BLaER1 (cell line): ENCODE measurements at regions not wholly inside any gene's neighbourhood (a gene's known extent, or its start where the extent isn't known, plus 50 kb on each side); places are given as distances from the start of the nearest gene placed in this dataset.
A peak's percentile ranks its signal among the peaks of the same experiment; 100 is the strongest.
"Not testable (repeated sequence)": the region's sequence is repeated elsewhere in the genome, so short reads cannot be mapped to it uniquely, and the experiment has no call there.

Experiments used
- H3K27ac ChIP-seq: shearing (Covaris generic); formaldehyde crosslinking; 2 replicates; pipeline ENCODE4 v1.8.1; 2022
- H3K27me3 ChIP-seq: shearing (Covaris generic); formaldehyde crosslinking; 2 replicates; pipeline ENCODE4 v1.8.1; 2022
- H3K36me3 ChIP-seq: shearing (Covaris generic); formaldehyde crosslinking; 2 replicates; pipeline ENCODE4 v1.8.1; 2022
- H3K4me1 ChIP-seq: shearing (Covaris generic); formaldehyde crosslinking; 2 replicates; pipeline ENCODE4 v1.8.1; 2022
- H3K4me2 ChIP-seq: shearing (Covaris generic); formaldehyde crosslinking; 2 replicates; pipeline ENCODE4 v1.8.1; 2022
- H3K4me3 ChIP-seq: shearing (Covaris generic); formaldehyde crosslinking; 2 replicates; pipeline ENCODE4 v1.8.1; 2022
- H3K9ac ChIP-seq: shearing (Covaris generic); formaldehyde crosslinking; 2 replicates; pipeline ENCODE4 v1.8.1; 2022
- H3K9me3 ChIP-seq: shearing (Covaris generic); formaldehyde crosslinking; 2 replicates; pipeline ENCODE4 v1.8.1; 2022
- H4K20me1 ChIP-seq: shearing (Covaris generic); formaldehyde crosslinking; 2 replicates; pipeline ENCODE4 v1.8.1; 2022
- Cebpa-rat ChIP-seq: shearing (Covaris generic); IDR thresholded peaks from 2 replicates; pipeline ENCODE4 v1.8.1; 2022

DNA sequence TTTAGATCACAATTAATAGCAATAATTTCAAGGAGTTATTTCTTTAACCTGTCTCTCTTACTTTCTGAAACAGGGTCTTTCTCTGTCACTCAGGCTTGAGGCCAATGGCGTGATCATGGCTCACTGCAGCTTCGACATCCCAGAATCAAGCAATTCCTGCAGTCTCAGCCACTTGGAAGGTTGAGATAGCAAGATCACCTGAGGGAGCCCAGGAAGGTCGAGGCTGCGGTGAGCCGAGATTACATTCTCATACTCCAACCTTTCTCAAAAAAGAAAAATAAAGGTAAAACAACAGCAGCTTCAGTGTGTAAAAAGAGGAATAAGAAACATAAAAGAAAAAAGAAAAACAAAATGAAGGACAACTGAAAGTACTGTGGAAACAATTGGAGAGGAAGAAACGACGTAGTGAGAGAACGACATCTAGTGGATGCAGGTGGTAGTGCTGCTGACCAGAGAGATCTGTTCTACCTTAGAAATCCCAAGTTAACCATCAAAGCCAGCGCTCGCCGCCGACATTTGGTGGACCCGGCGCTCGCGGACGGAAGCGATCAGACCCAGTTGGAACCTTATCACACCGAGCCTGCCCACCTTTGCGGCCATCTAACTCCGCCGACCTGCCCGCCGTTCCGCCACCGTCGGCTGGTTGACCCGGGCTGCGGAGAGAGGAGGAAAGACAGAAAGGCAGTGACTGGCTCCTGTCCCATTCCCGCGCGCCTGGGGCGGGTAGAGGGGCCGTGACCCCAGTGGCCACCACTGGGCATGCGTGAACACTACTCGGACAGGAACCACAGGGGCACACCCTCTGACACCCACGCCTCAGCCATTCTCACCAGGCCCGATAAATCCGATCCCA lies 196.1 kb downstream of the ALG10 start:
- no peak for TF ChIP-seq Cebpa-rat
- Histone ChIP-seq H3K4me1 (peaks cover 7% of the 10 kb centered on the region; the same call in 1 of the 2 replicates), H3K9me3 (no peaks in the 10 kb centered on the region), H3K27me3 (no peaks in the 10 kb centered on the region), H3K4me2 (peak overlapping the region; percentile 80), H3K4me3 (peak overlapping the region; percentile 59), H3K27ac (peak overlapping the region; percentile 56), H3K36me3 (no peaks in the 10 kb centered on the region), H4K20me1 (no peaks in the 10 kb centered on the region), H3K9ac (peak overlapping the region; percentile 69)

DNA sequence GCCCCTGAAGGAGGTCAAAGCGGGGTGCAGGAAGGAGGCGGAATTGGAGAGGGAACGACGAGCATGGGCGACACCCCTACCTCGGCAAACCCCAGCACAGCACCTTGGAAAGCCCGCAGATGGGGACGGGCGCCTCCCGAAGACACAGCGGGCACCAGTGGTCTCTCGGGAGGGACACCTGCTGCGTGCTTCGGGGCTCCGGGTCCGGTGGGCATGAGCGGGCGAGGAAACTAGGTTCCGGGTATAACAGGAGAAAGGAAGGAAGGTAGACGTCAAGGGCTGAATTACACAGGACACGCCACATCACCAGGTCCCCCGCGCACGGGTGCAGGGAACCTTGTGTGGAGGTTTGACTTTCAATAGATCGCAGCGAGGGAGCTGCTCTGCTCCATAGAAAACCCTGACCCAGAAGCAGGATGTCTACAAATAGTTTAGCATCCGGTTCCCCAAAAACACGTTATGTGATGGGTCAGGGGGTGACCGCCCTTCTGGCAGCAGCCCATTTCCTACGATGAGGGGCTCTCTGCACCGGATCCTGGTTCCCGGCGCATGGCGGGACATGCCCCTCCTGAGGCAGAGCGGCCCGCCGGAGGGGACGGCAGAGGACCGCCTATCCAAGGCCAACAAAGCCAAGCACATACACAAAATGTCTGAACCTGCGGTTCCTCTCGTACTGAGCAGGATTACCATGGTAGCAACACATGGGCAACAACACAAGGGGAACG lies 196.9 kb downstream of the ALG10 start:
- Histone ChIP-seq H3K27me3 (no peaks in the 10 kb centered on the region), H3K4me1 (peaks cover 7% of the 10 kb centered on the region; the same call in 1 of the 2 replicates), H3K4me3 (peak overlapping the region; percentile 59; the same call in 1 of the 2 replicates), H3K9ac (no peak overlapping the region), H3K4me2 (peak overlapping the region; percentile 80), H4K20me1 (no peaks in the 10 kb centered on the region), H3K36me3 (no peaks in the 10 kb centered on the region), H3K27ac (no peak overlapping the region), H3K9me3 (no peaks in the 10 kb centered on the region)
- no peak for TF ChIP-seq Cebpa-rat

DNA sequence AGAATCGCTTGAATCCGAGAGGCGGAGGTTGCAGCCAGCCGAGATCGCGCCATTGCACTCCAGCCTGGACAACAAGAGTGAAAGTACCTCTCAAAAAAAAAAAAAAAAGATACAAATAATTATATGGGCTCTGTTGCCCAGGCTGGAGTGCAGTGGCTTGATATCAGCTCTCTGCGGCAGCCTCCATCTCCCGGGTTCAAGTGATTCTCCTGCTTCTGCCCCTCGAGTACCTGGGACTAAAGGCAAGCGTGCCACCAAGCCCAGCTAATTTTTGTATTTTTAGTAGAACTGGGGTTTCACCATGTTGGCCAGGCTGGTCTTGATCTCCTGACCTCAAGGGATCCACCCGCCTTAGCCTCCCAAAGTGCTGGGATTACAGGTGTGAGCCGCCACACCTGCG lies 197.8 kb downstream of the ALG10 start:
- H3K4me2 ChIP-seq, H3K27me3 ChIP-seq, H3K9me3 ChIP-seq, H3K4me1 ChIP-seq, H3K36me3 ChIP-seq, H3K4me3 ChIP-seq, H3K9ac ChIP-seq, H3K27ac ChIP-seq, H4K20me1 ChIP-seq: not testable (repeated sequence)

DNA sequence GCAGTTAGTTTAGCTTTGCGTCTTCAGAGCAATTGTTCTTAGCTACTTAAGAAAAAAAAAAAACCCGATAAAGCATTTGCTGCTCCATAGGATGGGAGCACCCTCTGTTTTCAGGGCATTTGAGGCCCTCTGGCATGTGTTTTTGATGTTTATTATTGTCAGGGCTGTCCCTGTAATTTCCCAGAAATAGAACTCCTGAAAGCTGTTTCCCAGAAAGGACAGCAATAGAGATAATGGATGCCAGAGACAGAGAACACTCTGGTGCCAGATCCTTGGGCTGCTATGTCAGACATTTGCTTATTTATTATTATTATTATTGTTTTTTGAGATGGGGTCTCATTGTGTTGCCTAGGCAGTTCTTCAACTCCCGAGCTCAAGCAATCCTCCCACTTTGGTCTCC lies 201.3 kb downstream of the ALG10 start:
- no peak for TF ChIP-seq Cebpa-rat
- H3K27ac ChIP-seq = no peak overlapping the region
- peaks cover 7% of the 10 kb centered on the region; the same call in 1 of the 2 replicates for H3K4me1 ChIP-seq
- no peak overlapping the region for H3K4me3 ChIP-seq
- no peaks in the 10 kb centered on the region for H4K20me1 ChIP-seq
- no peaks in the 10 kb centered on the region for H3K36me3 ChIP-seq
- H3K4me2 ChIP-seq = no peak overlapping the region
- H3K9ac ChIP-seq = no peak overlapping the region
- H3K27me3 ChIP-seq = no peaks in the 10 kb centered on the region
- H3K9me3 ChIP-seq = peaks cover 16% of the 10 kb centered on the region

DNA sequence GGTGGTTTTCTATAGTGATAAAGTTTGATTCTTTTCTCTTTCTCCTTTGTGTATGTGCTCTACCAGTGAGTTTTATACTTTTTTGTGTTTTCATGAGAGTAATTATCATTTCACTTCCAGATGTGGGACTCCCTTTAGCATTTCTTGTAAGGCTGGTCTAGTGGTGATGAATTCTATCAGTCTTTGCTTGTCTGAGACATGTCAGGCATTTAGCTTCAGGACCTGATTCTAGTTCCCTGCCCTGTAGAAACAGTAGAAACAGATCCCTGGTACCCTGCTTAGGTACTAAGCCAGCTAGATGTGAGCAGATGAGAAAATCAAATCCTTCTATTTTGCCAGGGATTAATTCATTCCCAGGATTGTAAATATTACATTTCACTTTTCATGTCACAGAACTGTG lies 203.7 kb downstream of the ALG10 start:
- H3K27me3 ChIP-seq, H3K4me3 ChIP-seq, H4K20me1 ChIP-seq, H3K36me3 ChIP-seq, H3K4me2 ChIP-seq, H3K9ac ChIP-seq, H3K27ac ChIP-seq: not testable (repeated sequence)
- Histone ChIP-seq H3K4me1 (peaks cover 16% of the 10 kb centered on the region; the same call in 1 of the 2 replicates), H3K9me3 (peaks cover 16% of the 10 kb centered on the region)

DNA sequence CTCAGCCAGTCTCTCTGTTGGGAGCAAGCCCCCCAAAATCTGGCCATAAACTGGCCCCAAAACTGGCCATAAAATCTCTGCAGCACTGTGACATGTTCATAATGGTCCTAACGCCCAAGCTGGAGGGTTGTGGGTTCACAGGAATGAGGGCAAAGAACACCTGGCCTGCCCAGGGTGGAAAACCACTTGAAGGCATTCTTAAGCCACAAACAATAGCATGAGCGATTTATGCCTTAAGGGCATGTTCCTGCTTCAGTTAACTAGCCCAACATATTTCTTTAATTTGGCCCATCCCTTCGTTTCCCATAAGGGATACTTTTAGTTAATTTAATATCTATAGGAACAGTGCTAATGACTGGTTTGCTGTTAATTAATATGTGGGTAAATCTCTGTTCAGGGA lies 205.8 kb downstream of the ALG10 start:
- H3K27me3 ChIP-seq, H3K27ac ChIP-seq, H3K4me1 ChIP-seq, H3K9ac ChIP-seq, H3K36me3 ChIP-seq, H3K4me2 ChIP-seq, H3K4me3 ChIP-seq, H4K20me1 ChIP-seq: not testable (repeated sequence)
- peaks cover 16% of the 10 kb centered on the region for H3K9me3 ChIP-seq

DNA sequence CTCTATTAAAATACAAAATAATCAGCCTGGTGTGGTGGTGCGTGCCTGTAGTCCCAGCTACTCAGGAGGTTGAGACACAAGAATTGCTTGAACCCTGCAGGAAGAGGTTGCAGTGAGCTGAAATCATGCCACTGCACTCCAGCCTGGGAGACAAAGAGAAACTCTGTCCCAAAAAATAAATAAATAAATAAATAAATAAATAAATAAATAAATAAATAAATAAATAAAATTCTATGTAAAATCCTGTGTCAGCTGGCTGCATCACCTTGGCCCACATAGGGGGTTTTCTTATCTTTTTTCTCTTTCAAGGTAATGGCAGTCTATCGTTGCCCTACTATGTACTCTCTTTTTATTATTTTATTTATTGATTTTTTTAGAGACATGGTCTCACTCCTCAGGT lies 206.7 kb downstream of the ALG10 start:
- H3K9ac ChIP-seq, H3K4me3 ChIP-seq, H3K4me1 ChIP-seq, H4K20me1 ChIP-seq, H3K36me3 ChIP-seq, H3K27ac ChIP-seq, H3K4me2 ChIP-seq, H3K27me3 ChIP-seq: not testable (repeated sequence)
- peaks cover 16% of the 10 kb centered on the region for H3K9me3 ChIP-seq

DNA sequence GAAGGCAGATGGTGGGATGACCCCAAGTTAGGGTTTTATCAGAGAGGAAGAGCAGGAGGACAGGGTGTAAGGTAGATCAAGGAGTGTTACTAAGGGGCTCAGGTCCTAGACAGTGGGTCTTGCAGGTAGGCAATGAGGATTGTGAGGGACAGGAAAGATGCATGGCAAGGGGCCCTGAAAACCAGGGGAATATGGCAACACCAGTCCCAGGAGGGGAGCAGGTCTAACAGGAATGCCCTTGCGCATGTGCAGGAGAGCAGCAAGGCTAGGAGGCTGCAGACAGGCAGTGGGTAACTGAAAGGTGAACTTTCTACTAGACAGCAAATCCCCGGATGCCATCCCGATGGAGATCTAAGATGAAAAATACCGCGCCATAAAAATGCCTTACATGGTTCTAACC lies 211.3 kb downstream of the ALG10 start:
- no peaks in the 10 kb centered on the region for H4K20me1 ChIP-seq
- no peak for TF ChIP-seq Cebpa-rat
- no peak overlapping the region for H3K27ac ChIP-seq
- no peak overlapping the region for H3K4me2 ChIP-seq
- no peaks in the 10 kb centered on the region for H3K9me3 ChIP-seq
- H3K4me1 ChIP-seq = peaks cover 19% of the 10 kb centered on the region
- H3K9ac ChIP-seq = no peak overlapping the region
- no peak overlapping the region for H3K4me3 ChIP-seq
- H3K27me3 ChIP-seq = no peaks in the 10 kb centered on the region
- H3K36me3 ChIP-seq = no peaks in the 10 kb centered on the region

DNA sequence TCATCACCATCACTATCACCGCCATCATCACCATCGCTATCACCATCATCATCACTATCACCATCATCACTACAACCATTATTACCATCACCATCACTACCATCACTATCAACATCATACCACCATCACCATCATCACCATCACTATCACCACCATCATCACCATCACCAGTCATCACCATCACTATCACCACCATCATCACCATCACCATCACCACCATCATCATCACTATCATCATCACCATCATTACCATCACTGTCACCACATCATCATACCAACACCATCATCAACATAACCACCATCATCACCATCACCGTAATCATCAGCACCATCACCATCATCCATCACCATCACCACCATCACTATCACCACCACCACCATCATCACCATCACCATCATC lies 213.8 kb downstream of the ALG10 start:
- no peak overlapping the region for H3K9ac ChIP-seq

DNA sequence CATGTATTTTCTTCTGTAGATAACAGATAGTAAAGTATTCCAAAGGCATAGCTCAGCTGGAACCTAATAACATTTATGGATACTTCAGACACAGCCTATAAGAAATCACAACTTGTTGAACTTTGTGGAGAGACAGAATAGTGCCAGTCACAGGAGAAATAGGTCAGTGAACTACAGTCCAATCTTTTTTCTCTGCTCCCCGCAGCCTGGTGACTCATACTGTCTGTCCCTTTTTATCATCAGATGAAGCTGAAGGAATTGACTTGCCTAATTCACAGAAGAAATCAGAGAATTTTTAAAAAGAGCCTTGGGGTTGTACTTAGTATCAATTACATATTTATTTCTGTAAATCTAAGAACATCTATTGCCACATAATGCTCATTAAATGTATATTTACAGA lies 222.3 kb downstream of the ALG10 start:
- H4K20me1 ChIP-seq = no peaks in the 10 kb centered on the region
- no peak overlapping the region for H3K27ac ChIP-seq
- H3K27me3 ChIP-seq = no peaks in the 10 kb centered on the region
- no peak overlapping the region for H3K4me3 ChIP-seq
- no peak overlapping the region for H3K9ac ChIP-seq
- no peaks in the 10 kb centered on the region for H3K4me1 ChIP-seq
- TF ChIP-seq Cebpa-rat = no peak
- no peaks in the 10 kb centered on the region for H3K36me3 ChIP-seq
- no peak overlapping the region for H3K4me2 ChIP-seq
- H3K9me3 ChIP-seq = no peaks in the 10 kb centered on the region

More for the DNA sequence above, 213.8 kb downstream of the ALG10 start:
- Histone ChIP-seq H3K27ac (no peak overlapping the region), H4K20me1 (no peaks in the 10 kb centered on the region), H3K4me2 (no peak overlapping the region), H3K9me3 (no peaks in the 10 kb centered on the region), H3K4me1 (peaks cover 10% of the 10 kb centered on the region), H3K36me3 (no peaks in the 10 kb centered on the region), H3K27me3 (no peaks in the 10 kb centered on the region), H3K4me3 (no peak overlapping the region)
- no peak for TF ChIP-seq Cebpa-rat
